Adrenal gland (tissue), 5 donors: ENCODE measurements at regions not wholly inside any gene's neighbourhood (a gene's known extent, or its start where the extent isn't known, plus 50 kb on each side); places are given as distances from the start of the nearest gene placed in this dataset.

ENCODE experiments used
- CTCF ChIP-seq, 6 experiments: fragments of 450-650 bp in 4 of 6; fragments of 200-600 bp in 2 of 6; sonication (generic) in 1 of 6; IDR thresholded peaks; 1 replicate in 5 of 6; 2 replicates in 1 of 6; pipeline versions ENCODE4 v1.5.1 to v1.8.0; 2016 to 2021; ENCODE audit warnings: antibody characterized with exemption in 6 of 6, mild to moderate bottlenecking in 2 of 6, moderate library complexity in 1 of 6
- POLR2A ChIP-seq, 2 donors: fragments of 450-650 bp; IDR thresholded peaks; one replicate each; pipeline ENCODE4 v1.6.1; 2017; ENCODE audit warnings: antibody characterized with exemption in 2 of 2, mild to moderate bottlenecking in 2 of 2, moderate library complexity in 1 of 2
- donor health status: DM: no; HTN: no; CAD: no.

- TF ChIP-seq POLR2A (IDR thresholded peaks at IDR 0.05) (no peak), CTCF (IDR thresholded peaks at IDR 0.05) (no peak)
These were observed 359.8 kb upstream of the FAM174A start for GRCh38 chr5:100175346-100175745.
